ENCODE measurements at regions not wholly inside any gene's neighbourhood (a gene's known extent, or its start where the extent isn't known, plus 50 kb on each side); places are given as distances from the start of the nearest gene placed in this dataset.

GRCh38 chr3:154050216-154050615, 71.0 kb upstream of the ARHGEF26 start:
- Mint-ChIP-seq H3K4me3 (no peak overlapping the region), H3K36me3 (no peaks in the 10 kb centered on the region), H3K27ac (no peak overlapping the region), H3K4me1 (no peaks in the 10 kb centered on the region), H3K27me3 (ENCODE audit: low read depth) (no peaks in the 10 kb centered on the region), H3K9me3 (no peaks in the 10 kb centered on the region)
- ATAC-seq (no peak), DNase-seq (ENCODE audit: low spot score) (no peak)
- no peak for TF ChIP-seq ZNF396 (CRISPR knock-in tag; IDR thresholded peaks at IDR 0.05; ENCODE audit: borderline replicate concordance)
- TF ChIP-seq USF2 (CRISPR knock-in tag; IDR thresholded peaks at IDR 0.05) = no peak
- no peak for TF ChIP-seq JAZF1 (CRISPR knock-in tag; IDR thresholded peaks at IDR 0.05)
- TF ChIP-seq ZNF512 (CRISPR knock-in tag; IDR thresholded peaks at IDR 0.05; ENCODE audit: borderline replicate concordance) = no peak
- TF ChIP-seq PREB (CRISPR knock-in tag; IDR thresholded peaks at IDR 0.05; ENCODE audit: borderline replicate concordance) = no peak
- no peak for TF ChIP-seq EMX1 (CRISPR knock-in tag; IDR thresholded peaks at IDR 0.05)
- no peak for TF ChIP-seq ZNF425 (CRISPR knock-in tag; conservative IDR thresholded peaks at IDR 0.05)
- TF ChIP-seq MXD4 (CRISPR knock-in tag; IDR thresholded peaks at IDR 0.05; ENCODE audit: borderline replicate concordance) = no peak
- TF ChIP-seq ATF2 (CRISPR knock-in tag; IDR thresholded peaks at IDR 0.05; ENCODE audit: borderline replicate concordance, low read depth) = no peak
- POLR2A ChIA-PET = no interaction called here
- CTCF ChIA-PET = no interaction called here

- no peak for ATAC-seq
- no peaks in the 10 kb centered on the region for H3K9me3 Mint-ChIP-seq
- H3K4me3 Mint-ChIP-seq = no peak overlapping the region
- no peaks in the 10 kb centered on the region for H3K36me3 Mint-ChIP-seq
- ChIA-PET CTCF (no interaction called here), POLR2A (no interaction called here)
- no peaks in the 10 kb centered on the region for H3K4me1 Mint-ChIP-seq
- H3K27me3 Mint-ChIP-seq (ENCODE audit: low read depth) = no peaks in the 10 kb centered on the region
- H3K27ac Mint-ChIP-seq = no peak overlapping the region
- DNase-seq (ENCODE audit: low spot score) = no peak
- TF ChIP-seq MXD4 (CRISPR knock-in tag; IDR thresholded peaks at IDR 0.05; ENCODE audit: borderline replicate concordance) (no peak), ZBTB21 (CRISPR knock-in tag; IDR thresholded peaks at IDR 0.05; ENCODE audit: borderline replicate concordance) (no peak), GRHL2 (CRISPR knock-in tag; IDR thresholded peaks at IDR 0.05; ENCODE audit: insufficient replicate concordance, severe bottlenecking) (no peak), RORB (CRISPR knock-in tag; IDR thresholded peaks at IDR 0.05) (no peak), RELA (CRISPR knock-in tag; IDR thresholded peaks at IDR 0.05; ENCODE audit: borderline replicate concordance) (no peak), USF2 (CRISPR knock-in tag; IDR thresholded peaks at IDR 0.05) (no peak), ZMAT4 (CRISPR knock-in tag; IDR thresholded peaks at IDR 0.05) (no peak), GABPB1 (CRISPR knock-in tag; IDR thresholded peaks at IDR 0.05) (no peak), NFYB (CRISPR knock-in tag; conservative IDR thresholded peaks at IDR 0.05; ENCODE audit: low read depth) (no peak), USF1 (CRISPR knock-in tag; IDR thresholded peaks at IDR 0.05) (no peak), FOXP4 (CRISPR knock-in tag; IDR thresholded peaks at IDR 0.05) (no peak), FOXP1 (CRISPR knock-in tag; IDR thresholded peaks at IDR 0.05; ENCODE audit: borderline replicate concordance) (no peak), ZNF423 (CRISPR knock-in tag; IDR thresholded peaks at IDR 0.05) (no peak), SOX15 (CRISPR knock-in tag; IDR thresholded peaks at IDR 0.05) (no peak), ATF2 (CRISPR knock-in tag; IDR thresholded peaks at IDR 0.05; ENCODE audit: borderline replicate concordance, low read depth) (no peak)
Measured at GRCh38 chr3:154050766-154051165, 70.4 kb upstream of the ARHGEF26 start.

All from WTC11 (cell line).